DMS 273 (cell line): ENCODE measurements at regions not wholly inside any gene's neighbourhood (a gene's known extent, or its start where the extent isn't known, plus 50 kb on each side); places are given as distances from the start of the nearest gene placed in this dataset.
A peak's percentile ranks its signal among the peaks of the same experiment; 100 is the strongest.

ENCODE experiments used
- DNase-seq: peaks from one replicate; lab custom pipeline; 2025; ENCODE audit not compliant: unreplicated experiment; lab: John Stamatoyannopoulos, UW

GRCh38 chr13:100817928-100818327, 143.3 kb upstream of the TMTC4 start:
- no peak for DNase-seq

- DNase-seq: no peak
Measured at GRCh38 chr13:100815476-100816046, 141.0 kb upstream of the TMTC4 start.

GRCh38 chr13:100812982-100813584, 138.5 kb upstream of the TMTC4 start:
- no peak for DNase-seq

- DNase-seq: no peak
Measured at GRCh38 chr13:100811928-100812327, 137.3 kb upstream of the TMTC4 start.

- no peak for DNase-seq
Measured at GRCh38 chr13:100811024-100811865, 136.7 kb upstream of the TMTC4 start.

GRCh38 chr13:100810481-100810880, 135.9 kb upstream of the TMTC4 start:
- DNase-seq: no peak

GRCh38 chr13:100809856-100810255, 135.3 kb upstream of the TMTC4 start:
- no peak for DNase-seq

- DNase-seq: no peak
Measured at GRCh38 chr13:100809129-100809390, 134.5 kb upstream of the TMTC4 start.

- no peak for DNase-seq
Measured at GRCh38 chr13:100808330-100809128, 133.9 kb upstream of the TMTC4 start.

- DNase-seq: no peak
Measured at GRCh38 chr13:100803091-100803490, 128.5 kb upstream of the TMTC4 start.

- DNase-seq: no peak
Measured at GRCh38 chr13:100800283-100800875, 125.8 kb upstream of the TMTC4 start.

- no peak for DNase-seq
Measured at GRCh38 chr13:100798739-100799361, 124.3 kb upstream of the TMTC4 start.

GRCh38 chr13:100797921-100798320, 123.3 kb upstream of the TMTC4 start:
- DNase-seq: no peak

- no peak for DNase-seq
Measured at GRCh38 chr13:100796463-100796862, 121.9 kb upstream of the TMTC4 start.

GRCh38 chr13:100794575-100794974, 120.0 kb upstream of the TMTC4 start:
- DNase-seq: no peak

- no peak for DNase-seq
Measured at GRCh38 chr13:100790405-100790804, 115.8 kb upstream of the TMTC4 start.

GRCh38 chr13:100789968-100790367, 115.4 kb upstream of the TMTC4 start:
- DNase-seq: peak; percentile 65

- DNase-seq: peak; percentile 66
Measured at GRCh38 chr13:100789481-100789880, 114.9 kb upstream of the TMTC4 start.

- no peak for DNase-seq
Measured at GRCh38 chr13:100789025-100789424, 114.4 kb upstream of the TMTC4 start.

- no peak for DNase-seq
Measured at GRCh38 chr13:100788540-100788939, 113.9 kb upstream of the TMTC4 start.

GRCh38 chr13:100787899-100788298, 113.3 kb upstream of the TMTC4 start:
- no peak for DNase-seq
